PFSK-1 (cell line): ENCODE measurements at regions not wholly inside any gene's neighbourhood (a gene's known extent, or its start where the extent isn't known, plus 50 kb on each side); places are given as distances from the start of the nearest gene placed in this dataset.

ENCODE experiments used
- FOXP2 ChIP-seq: optimal IDR thresholded peaks from 2 replicates; pipeline ENCODE3; 2011; ENCODE audit warnings: borderline replicate concordance, control low read depth, inconsistent platforms; ENCODE audit not compliant: insufficient read depth; ENCODE audit errors: extremely low read length, extremely low read depth
- POLR2AphosphoS5 ChIP-seq: IDR thresholded peaks from 2 replicates; pipeline ENCODE4 v1.6.1; 2012; ENCODE audit warnings: low read depth, mild to moderate bottlenecking, control low read depth, low read length, moderate library complexity
- REST ChIP-seq, 2 experiments: IDR thresholded peaks; 2 replicates each; pipeline versions ENCODE4 v1.6.1 to v1.8.0; 2011 to 2012; ENCODE audit warnings: low read depth in 2 of 2, low read length in 2 of 2, control low read depth in 1 of 2, inconsistent platforms in 1 of 2, mild to moderate bottlenecking in 1 of 2, moderate library complexity in 1 of 2; ENCODE audit not compliant: insufficient read depth in 1 of 2
- SIN3A ChIP-seq: IDR thresholded peaks from 2 replicates; pipeline ENCODE4 v1.6.1; 2012; ENCODE audit warnings: mild to moderate bottlenecking, low read length, moderate library complexity, borderline replicate concordance; ENCODE audit not compliant: insufficient read depth
- TAF1 ChIP-seq: IDR thresholded peaks from 2 replicates; pipeline ENCODE4 v1.6.1; 2012; ENCODE audit warnings: low read length, control low read depth, borderline replicate concordance; ENCODE audit not compliant: insufficient read depth

- no peak for TF ChIP-seq SIN3A
- no peak for TF ChIP-seq POLR2AphosphoS5
Measured at GRCh38 chr10:64098994-64099393, 577.8 kb downstream of the REEP3 start.

GRCh38 chr10:64101606-64102263, 580.5 kb downstream of the REEP3 start:
- no peak for TF ChIP-seq REST (IDR thresholded peaks at IDR 0.05; ENCODE audit: insufficient read depth in 1 of 2, low read depth in 2 of 2, low read length in 2 of 2)
- no peak for TF ChIP-seq POLR2AphosphoS5
- TF ChIP-seq SIN3A, result no peak
- TF ChIP-seq FOXP2, result no peak
- TF ChIP-seq TAF1, result no peak

- TF ChIP-seq REST (IDR thresholded peaks at IDR 0.05; ENCODE audit: insufficient read depth in 1 of 2, low read depth in 2 of 2, low read length in 2 of 2), result no peak
- no peak for TF ChIP-seq FOXP2
- no peak for TF ChIP-seq SIN3A
- TF ChIP-seq POLR2AphosphoS5, result no peak
- TF ChIP-seq TAF1, result no peak
Measured at GRCh38 chr10:64102264-64102633, 581.0 kb downstream of the REEP3 start.

- TF ChIP-seq SIN3A, result no peak
- no peak for TF ChIP-seq TAF1
- TF ChIP-seq FOXP2, result no peak
- no peak for TF ChIP-seq POLR2AphosphoS5
- no peak for TF ChIP-seq REST (IDR thresholded peaks at IDR 0.05; ENCODE audit: insufficient read depth in 1 of 2, low read depth in 2 of 2, low read length in 2 of 2)
Measured at GRCh38 chr10:64102916-64103315, 581.7 kb downstream of the REEP3 start.

- TF ChIP-seq SIN3A, result no peak
- no peak for TF ChIP-seq TAF1
- TF ChIP-seq REST (IDR thresholded peaks at IDR 0.05; ENCODE audit: insufficient read depth in 1 of 2, low read depth in 2 of 2, low read length in 2 of 2), result no peak
- no peak for TF ChIP-seq POLR2AphosphoS5
- TF ChIP-seq FOXP2, result no peak
Measured at GRCh38 chr10:64103750-64104470, 582.7 kb downstream of the REEP3 start.
